Testis (tissue), 2 donors: ENCODE measurements at regions not wholly inside any gene's neighbourhood (a gene's known extent, or its start where the extent isn't known, plus 50 kb on each side); places are given as distances from the start of the nearest gene placed in this dataset.

Experiments used
- CTCF ChIP-seq, 3 experiments: fragments of 450-650 bp in 2 of 3; fragments of 200-600 bp in 1 of 3; sonication (generic) in 1 of 3; IDR thresholded peaks; one replicate each; pipeline ENCODE4 v1.5.1; 2016 to 2019; ENCODE audit warnings: antibody characterized with exemption in 3 of 3, mild to moderate bottlenecking in 2 of 3, moderate library complexity in 1 of 3
- POLR2A ChIP-seq: fragments of 450-650 bp; IDR thresholded peaks from one replicate; pipeline ENCODE4 v1.6.1; 2017; ENCODE audit warnings: antibody characterized with exemption, mild to moderate bottlenecking, moderate library complexity

GRCh38 chr5:89929173-89929572 is 480.4 kb downstream of the CETN3 start:
- no peak for TF ChIP-seq CTCF (IDR thresholded peaks at IDR 0.05)
- no peak for TF ChIP-seq POLR2A
